ENCODE measurements at regions not wholly inside any gene's neighbourhood (a gene's known extent, or its start where the extent isn't known, plus 50 kb on each side); places are given as distances from the start of the nearest gene placed in this dataset.

- DNase-seq (ENCODE audit: low read depth) = no peak
Observed at GRCh38 chr1:38402230-38402815, 355.7 kb upstream of the POU3F1 start.

GRCh38 chr1:38396606-38397005 lies 350.0 kb upstream of the POU3F1 start:
- DNase-seq (ENCODE audit: low read depth) = no peak

GRCh38 chr1:38394303-38394702 lies 347.7 kb upstream of the POU3F1 start:
- no peak for DNase-seq (ENCODE audit: low read depth)

- no peak for DNase-seq (ENCODE audit: low read depth)
Observed at GRCh38 chr1:38392861-38393260, 346.3 kb upstream of the POU3F1 start.

- DNase-seq (ENCODE audit: low read depth) = no peak
Observed at GRCh38 chr1:38381256-38381655, 334.7 kb upstream of the POU3F1 start.

- DNase-seq (ENCODE audit: low read depth) = no peak
Observed at GRCh38 chr1:38376577-38376976, 330.0 kb upstream of the POU3F1 start.

- DNase-seq (ENCODE audit: low read depth) = no peak
Observed at GRCh38 chr1:38375035-38375434, 328.4 kb upstream of the POU3F1 start.

GRCh38 chr1:38371505-38371844 lies 324.9 kb upstream of the POU3F1 start:
- no peak for DNase-seq (ENCODE audit: low read depth)

GRCh38 chr1:38370716-38371504 lies 324.3 kb upstream of the POU3F1 start:
- DNase-seq (ENCODE audit: low read depth) = no peak

- no peak for DNase-seq (ENCODE audit: low read depth)
Observed at GRCh38 chr1:38365242-38365641, 318.6 kb upstream of the POU3F1 start.

- no peak for DNase-seq (ENCODE audit: low read depth)
Observed at GRCh38 chr1:38361566-38361965, 315.0 kb upstream of the POU3F1 start.

GRCh38 chr1:38360807-38361206 lies 314.2 kb upstream of the POU3F1 start:
- no peak for DNase-seq (ENCODE audit: low read depth)

- DNase-seq (ENCODE audit: low read depth) = no peak
Observed at GRCh38 chr1:38353956-38354355, 307.4 kb upstream of the POU3F1 start.

GRCh38 chr1:38352869-38353268 lies 306.3 kb upstream of the POU3F1 start:
- no peak for DNase-seq (ENCODE audit: low read depth)

- DNase-seq (ENCODE audit: low read depth) = no peak
Observed at GRCh38 chr1:38347446-38348175, 301.0 kb upstream of the POU3F1 start.

- DNase-seq (ENCODE audit: low read depth) = no peak
Observed at GRCh38 chr1:38344716-38345115, 298.1 kb upstream of the POU3F1 start.

GRCh38 chr1:38341694-38342093 lies 295.1 kb upstream of the POU3F1 start:
- DNase-seq (ENCODE audit: low read depth) = no peak

GRCh38 chr1:38340409-38340808 lies 293.8 kb upstream of the POU3F1 start:
- DNase-seq (ENCODE audit: low read depth) = no peak

- DNase-seq (ENCODE audit: low read depth) = no peak
Observed at GRCh38 chr1:38337711-38338110, 291.1 kb upstream of the POU3F1 start.

- DNase-seq (ENCODE audit: low read depth) = no peak
Observed at GRCh38 chr1:38336961-38337360, 290.4 kb upstream of the POU3F1 start.

- DNase-seq (ENCODE audit: low read depth) = no peak
Observed at GRCh38 chr1:38336301-38336923, 289.8 kb upstream of the POU3F1 start.

GRCh38 chr1:38334930-38335592 lies 288.5 kb upstream of the POU3F1 start:
- no peak for DNase-seq (ENCODE audit: low read depth)

All from RPMI7951 (cell line).